Liver (tissue), 7 donors: ENCODE measurements at regions not wholly inside any gene's neighbourhood (a gene's known extent, or its start where the extent isn't known, plus 50 kb on each side); places are given as distances from the start of the nearest gene placed in this dataset.

Source experiments
- DNase-seq: peaks from one replicate; pipeline ENCODE4 v3.0.0-alpha.2; 2017; ENCODE audit warnings: low spot score
- H3K27ac ChIP-seq, 2 donors: one replicate each; pipeline ENCODE4 v1.7.0; 2013; ENCODE audit warnings: inconsistent platforms in 2 of 2, low read length in 2 of 2, control low read depth in 1 of 2, low read depth in 1 of 2, mild to moderate bottlenecking in 1 of 2
- H3K27me3 ChIP-seq, 4 donors: one replicate each; pipeline versions ENCODE4 v1.6.1 to v1.7.0; 2013; ENCODE audit warnings: low read length in 3 of 4, inconsistent platforms in 1 of 4, mild to moderate bottlenecking in 1 of 4, moderate library complexity in 1 of 4; ENCODE audit not compliant: control insufficient read depth in 4 of 4, insufficient read depth in 4 of 4
- H3K36me3 ChIP-seq, 4 donors: one replicate each; pipeline versions ENCODE4 v1.6.1 to v1.7.0; 2013; ENCODE audit warnings: low read length in 3 of 4, mild to moderate bottlenecking in 3 of 4, low read depth in 1 of 4, moderate library complexity in 1 of 4; ENCODE audit not compliant: control insufficient read depth in 4 of 4, insufficient read depth in 3 of 4
- H3K4me1 ChIP-seq, 4 donors: one replicate each; pipeline versions ENCODE4 v1.6.1 to v1.7.0; 2013; ENCODE audit warnings: low read length in 3 of 4, mild to moderate bottlenecking in 3 of 4, moderate library complexity in 1 of 4; ENCODE audit not compliant: control insufficient read depth in 4 of 4, insufficient read depth in 4 of 4
- H3K4me3 ChIP-seq, 3 donors: one replicate each; pipeline versions ENCODE4 v1.6.1 to v1.7.0; 2013; ENCODE audit warnings: low read length in 3 of 3, control low read depth in 1 of 3, low read depth in 1 of 3, mild to moderate bottlenecking in 1 of 3
- H3K9ac ChIP-seq, 2 donors: one replicate each; pipeline ENCODE4 v1.7.0; 2013; ENCODE audit warnings: low read length in 2 of 2, mild to moderate bottlenecking in 2 of 2, moderate library complexity in 2 of 2, control low read depth in 1 of 2, low read depth in 1 of 2
- H3K9me3 ChIP-seq, 4 donors: one replicate each; pipeline versions ENCODE4 v1.6.1 to v1.7.0; 2013; ENCODE audit warnings: low read length in 3 of 4; ENCODE audit not compliant: control insufficient read depth in 4 of 4
- ATF3 ChIP-seq: IDR thresholded peaks from 2 replicates; pipeline ENCODE4 v1.6.1; 2016; ENCODE audit warnings: antibody characterized with exemption
- EGR1 ChIP-seq, 2 donors: IDR thresholded peaks; 2 replicates each; pipeline ENCODE4 v1.6.1; 2016 to 2018; ENCODE audit warnings: antibody characterized with exemption in 2 of 2, low read depth in 2 of 2
- FOXA1 ChIP-seq: IDR thresholded peaks from 2 replicates; pipeline ENCODE4 v1.6.1; 2016; ENCODE audit warnings: antibody characterized with exemption
- FOXA2 ChIP-seq: IDR thresholded peaks from 2 replicates; pipeline ENCODE4 v1.6.1; 2016; ENCODE audit warnings: antibody characterized with exemption
- GABPA ChIP-seq, 2 donors: IDR thresholded peaks in 1 of 2; conservative IDR thresholded peaks in 1 of 2; 2 replicates each; pipeline ENCODE4 v1.6.1; 2016; ENCODE audit warnings: antibody characterized with exemption in 2 of 2, mild to moderate bottlenecking in 1 of 2, moderate library complexity in 1 of 2
- HNF4A ChIP-seq, 2 donors: conservative IDR thresholded peaks; 2 replicates each; pipeline ENCODE4 v1.6.1; 2016; ENCODE audit warnings: antibody characterized with exemption in 2 of 2, mild to moderate bottlenecking in 2 of 2
- HNF4G ChIP-seq: IDR thresholded peaks from 2 replicates; pipeline ENCODE4 v1.6.1; 2016; ENCODE audit warnings: antibody characterized with exemption
- JUND ChIP-seq, 2 donors: IDR thresholded peaks; 2 replicates each; pipeline ENCODE4 v1.6.1; 2016; ENCODE audit warnings: antibody characterized with exemption in 2 of 2
- NR2F2 ChIP-seq: IDR thresholded peaks from 2 replicates; pipeline ENCODE4 v1.6.1; 2016; ENCODE audit warnings: antibody characterized with exemption
- RAD21 ChIP-seq, 2 donors: IDR thresholded peaks; 2 replicates each; pipeline ENCODE4 v1.6.1; 2016; ENCODE audit warnings: antibody characterized with exemption in 2 of 2, mild to moderate bottlenecking in 2 of 2
- REST ChIP-seq: IDR thresholded peaks from 2 replicates; pipeline ENCODE4 v1.6.1; 2016; ENCODE audit warnings: antibody characterized with exemption, mild to moderate bottlenecking
- RXRA ChIP-seq, 2 donors: IDR thresholded peaks; 2 replicates each; pipeline ENCODE4 v1.6.1; 2017 to 2018; ENCODE audit warnings: antibody characterized with exemption in 2 of 2, mild to moderate bottlenecking in 1 of 2
- SP1 ChIP-seq: IDR thresholded peaks from 2 replicates; pipeline ENCODE4 v1.6.1; 2018; ENCODE audit warnings: antibody characterized with exemption, mild to moderate bottlenecking
- TAF1 ChIP-seq: conservative IDR thresholded peaks from 2 replicates; pipeline ENCODE4 v1.6.1; 2016; ENCODE audit warnings: antibody characterized with exemption, mild to moderate bottlenecking
- YY1 ChIP-seq: IDR thresholded peaks from 2 replicates; pipeline ENCODE4 v1.6.1; 2016; ENCODE audit warnings: antibody characterized with exemption, mild to moderate bottlenecking
- ZBTB33 ChIP-seq: IDR thresholded peaks from 2 replicates; pipeline ENCODE4 v1.6.1; 2016; ENCODE audit warnings: antibody characterized with exemption
- WGBS: extraction: QIAGEN DNeasy Blood & Tissue Kit; methylation state at CpG from one replicate; pipeline ENCODE4 v1.1.7; 2013; 5-methylcytosine and 5-hydroxymethylcytosine counted together
- TF ChIP-seq, protein P1 (sequence below): IDR thresholded peaks from 2 replicates; pipeline ENCODE4 v1.6.1; 2016; ENCODE audit warnings: antibody characterized with exemption
- donor health status: healthy.
- donor health status: healthy.
- donor health status: healthy.
- donor health status: healthy.

GRCh38 chr2:71919708-71920107 is 228.0 kb downstream of the CYP26B1 start (continued):
- TF ChIP-seq YY1 (no peak), FOXA1 (no peak)

- WGBS, result 74% methylated on average over 1 of the region's 1 CpG
- H3K4me3 ChIP-seq, result no peak overlapping the region
- peaks cover 3 to 12% (median 6%) of the 10 kb centered on the region in 4 donors for H3K9me3 ChIP-seq
- no peak for TF ChIP-seq HNF4G
- TF ChIP-seq FOXA2, result no peak
- no peak for TF ChIP-seq YY1
- no peak for TF ChIP-seq ZBTB33
- TF ChIP-seq, protein P1, sequence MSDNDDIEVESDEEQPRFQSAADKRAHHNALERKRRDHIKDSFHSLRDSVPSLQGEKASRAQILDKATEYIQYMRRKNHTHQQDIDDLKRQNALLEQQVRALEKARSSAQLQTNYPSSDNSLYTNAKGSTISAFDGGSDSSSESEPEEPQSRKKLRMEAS, result no peak
- no peak for TF ChIP-seq RAD21 (IDR thresholded peaks at IDR 0.05)
- no peak for TF ChIP-seq HNF4A (conservative IDR thresholded peaks at IDR 0.05)
- no peak for TF ChIP-seq SP1
- TF ChIP-seq REST, result no peak
- TF ChIP-seq FOXA1, result no peak
- no peak for TF ChIP-seq GABPA (IDR thresholded peaks at IDR 0.05 in 1 of 2, conservative IDR thresholded peaks at IDR 0.05 in 1 of 2)
- TF ChIP-seq ATF3, result no peak
- no peak for TF ChIP-seq TAF1
- TF ChIP-seq EGR1 (IDR thresholded peaks at IDR 0.05; ENCODE audit: low read depth in 2 of 2), result no peak
- no peak for TF ChIP-seq JUND (IDR thresholded peaks at IDR 0.05)
- no peak overlapping the region for H3K27ac ChIP-seq
- no peaks in the 10 kb centered on the region for H3K4me1 ChIP-seq
- H3K27me3 ChIP-seq, result peaks cover 0 to 9% (median 0%) of the 10 kb centered on the region in 4 donors
- H3K9ac ChIP-seq, result no peak overlapping the region
- H3K36me3 ChIP-seq, result no peaks in the 10 kb centered on the region
- DNase-seq, result no peak
These were observed 237.4 kb downstream of the CYP26B1 start for GRCh38 chr2:71910277-71910676.

- H3K27me3 ChIP-seq, result peaks cover 0 to 9% (median 0%) of the 10 kb centered on the region in 4 donors
- H3K27ac ChIP-seq, result no peak overlapping the region
- H3K9me3 ChIP-seq, result peaks cover 3 to 12% (median 6%) of the 10 kb centered on the region in 4 donors
- H3K36me3 ChIP-seq, result no peaks in the 10 kb centered on the region
- no peak overlapping the region for H3K9ac ChIP-seq
- no peak for DNase-seq
- H3K4me1 ChIP-seq, result no peaks in the 10 kb centered on the region
- TF ChIP-seq RXRA (IDR thresholded peaks at IDR 0.05) (no peak), GABPA (IDR thresholded peaks at IDR 0.05 in 1 of 2, conservative IDR thresholded peaks at IDR 0.05 in 1 of 2) (no peak), HNF4G (no peak), FOXA1 (no peak), REST (no peak), YY1 (no peak), EGR1 (IDR thresholded peaks at IDR 0.05; ENCODE audit: low read depth in 2 of 2) (no peak), SP1 (no peak), FOXA2 (no peak), NR2F2 (no peak)
- TF ChIP-seq, protein P1, result no peak
- WGBS, result 83% methylated on average over 1 of the region's 1 CpG
- no peak overlapping the region for H3K4me3 ChIP-seq
These were observed 238.9 kb downstream of the CYP26B1 start for GRCh38 chr2:71908798-71909197.
